ENCODE measurements at regions not wholly inside any gene's neighbourhood (a gene's known extent, or its start where the extent isn't known, plus 50 kb on each side); places are given as distances from the start of the nearest gene placed in this dataset.

DNA sequence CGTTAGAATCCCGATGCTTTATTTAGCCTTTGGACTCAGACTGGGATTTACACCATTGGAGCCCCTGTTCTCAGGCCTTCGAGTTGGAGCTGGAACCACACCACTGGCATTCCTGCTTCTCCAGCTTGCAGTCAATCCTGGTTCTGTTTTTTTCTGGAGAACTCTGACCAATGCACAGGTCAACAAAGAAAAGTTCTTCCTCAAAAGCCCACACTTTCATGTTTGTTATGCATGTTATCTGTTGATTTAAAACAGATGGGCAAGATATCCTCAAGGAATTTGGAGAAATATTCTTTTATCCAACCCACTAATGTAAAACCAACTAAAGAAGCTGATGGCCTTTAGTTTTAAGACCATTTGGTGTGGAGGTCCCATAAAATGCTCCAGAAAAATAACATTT lies 205.7 kb downstream of the ANKRD60 start:
- POLR2A ChIA-PET, result no interaction called here
- CTCF ChIA-PET, result no interaction called here
- SMC1A ChIA-PET (ENCODE audit: uncharacterized antibody, unreplicated experiment), result no interaction called here
- no peaks in the 10 kb centered on the region for H3K4me1 ChIP-seq (ENCODE audit: control insufficient read depth, insufficient read depth, low read length)
- H3K4me2 ChIP-seq (ENCODE audit: control insufficient read depth, insufficient read depth), result no peak overlapping the region
- in situ Hi-C loops (cut with MboI) (no loop called here), intact Hi-C loops (cut with micrococcal nuclease; ENCODE audit: unreplicated experiment) (no loop called here)
- TF ChIP-seq ETV6 (conservative IDR thresholded peaks at IDR 0.05 in 1 of 2, IDR thresholded peaks at IDR 0.05 in 1 of 2; ENCODE audit: borderline replicate concordance in 1 of 2, low read depth in 1 of 2) (no peak), EZH2 (IDR thresholded peaks at IDR 0.05; ENCODE audit: borderline replicate concordance, control insufficient read depth, low read depth, low read length) (no peak), STAT1 (conservative IDR thresholded peaks at IDR 0.05) (no peak), WRNIP1 (IDR thresholded peaks at IDR 0.05; ENCODE audit: borderline replicate concordance, low read depth, low read length) (no peak), POU2F2 (IDR thresholded peaks at IDR 0.05; ENCODE audit: borderline replicate concordance, low read depth, low read length) (no peak), CREM (IDR thresholded peaks at IDR 0.05; ENCODE audit: low read depth) (no peak), RAD21 (IDR thresholded peaks at IDR 0.05; ENCODE audit: insufficient read depth, low read depth, low read length) (no peak)
- TF ChIP-seq, protein P1, sequence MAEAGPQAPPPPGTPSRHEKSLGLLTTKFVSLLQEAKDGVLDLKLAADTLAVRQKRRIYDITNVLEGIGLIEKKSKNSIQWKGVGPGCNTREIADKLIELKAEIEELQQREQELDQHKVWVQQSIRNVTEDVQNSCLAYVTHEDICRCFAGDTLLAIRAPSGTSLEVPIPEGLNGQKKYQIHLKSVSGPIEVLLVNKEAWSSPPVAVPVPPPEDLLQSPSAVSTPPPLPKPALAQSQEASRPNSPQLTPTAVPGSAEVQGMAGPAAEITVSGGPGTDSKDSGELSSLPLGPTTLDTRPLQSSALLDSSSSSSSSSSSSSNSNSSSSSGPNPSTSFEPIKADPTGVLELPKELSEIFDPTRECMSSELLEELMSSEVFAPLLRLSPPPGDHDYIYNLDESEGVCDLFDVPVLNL (IDR thresholded peaks at IDR 0.05; ENCODE audit: low read depth, low read length), result no peak
- TF ChIP-seq, protein P2, sequence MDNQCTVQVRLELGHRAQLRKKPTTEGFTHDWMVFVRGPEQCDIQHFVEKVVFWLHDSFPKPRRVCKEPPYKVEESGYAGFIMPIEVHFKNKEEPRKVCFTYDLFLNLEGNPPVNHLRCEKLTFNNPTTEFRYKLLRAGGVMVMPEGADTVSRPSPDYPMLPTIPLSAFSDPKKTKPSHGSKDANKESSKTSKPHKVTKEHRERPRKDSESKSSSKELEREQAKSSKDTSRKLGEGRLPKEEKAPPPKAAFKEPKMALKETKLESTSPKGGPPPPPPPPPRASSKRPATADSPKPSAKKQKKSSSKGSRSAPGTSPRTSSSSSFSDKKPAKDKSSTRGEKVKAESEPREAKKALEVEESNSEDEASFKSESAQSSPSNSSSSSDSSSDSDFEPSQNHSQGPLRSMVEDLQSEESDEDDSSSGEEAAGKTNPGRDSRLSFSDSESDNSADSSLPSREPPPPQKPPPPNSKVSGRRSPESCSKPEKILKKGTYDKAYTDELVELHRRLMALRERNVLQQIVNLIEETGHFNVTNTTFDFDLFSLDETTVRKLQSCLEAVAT (IDR thresholded peaks at IDR 0.05), result no peak
- no peaks in the 10 kb centered on the region for H3K36me3 ChIP-seq (ENCODE audit: control insufficient read depth in 2 of 2, insufficient read depth in 2 of 2, low read length in 1 of 2)
- H3K79me2 ChIP-seq (ENCODE audit: control insufficient read depth, insufficient read depth, low read length), result no peaks in the 10 kb centered on the region
- H4K20me1 ChIP-seq (ENCODE audit: control insufficient read depth, insufficient read depth), result no peaks in the 10 kb centered on the region
- no peak for ATAC-seq
- no peak overlapping the region for H3K27ac ChIP-seq (ENCODE audit: control insufficient read depth, insufficient read depth)
- no peak overlapping the region for H3K4me3 ChIP-seq
- no peaks in the 10 kb centered on the region for H3K9me3 ChIP-seq (replicated peaks; ENCODE audit: control insufficient read depth, insufficient read depth, low read length)
- 63% methylated on average over 3 of the region's 3 CpGs for WGBS (ENCODE audit: insufficient coverage, insufficient replicate concordance, low lambda C conversion rate, missing lambda C conversion rate)
- H2AFZ ChIP-seq (ENCODE audit: control insufficient read depth, low read depth, low read length), result no peak overlapping the region
- no peak for FAIRE-seq
- DNase-seq (ENCODE audit: low read depth, low spot score), result no peak
- no peak overlapping the region for H3K9ac ChIP-seq (ENCODE audit: control insufficient read depth, insufficient read depth, low read length)
- no TSS peak for BruUV-seq (replicated peaks)
- RAD21 ChIA-PET (ENCODE audit: unreplicated experiment), result no interaction called here
- H3K27me3 ChIP-seq (replicated peaks in 1 of 2; ENCODE audit: control insufficient read depth in 2 of 2, insufficient read depth in 2 of 2, low read length in 1 of 2), result peaks cover 0 to 1% of the 10 kb centered on the region in 2 experiments; a peak in 1 of 4 replicates

All from GM12878 (cell line).